HPDE6-E6E7 (cell line): ENCODE measurements at regions not wholly inside any gene's neighbourhood (a gene's known extent, or its start where the extent isn't known, plus 50 kb on each side); places are given as distances from the start of the nearest gene placed in this dataset.

Experiments
- DNase-seq: peaks from one replicate; pipeline ENCODE4 v3.0.0; 2011; ENCODE audit warnings: missing footprints; ENCODE audit errors: extremely low spot score

- DNase-seq, result no peak
Measured at GRCh38 chr18:65411061-65411460, 339.8 kb upstream of the CDH7 start.

GRCh38 chr18:65409261-65409660 lies 341.6 kb upstream of the CDH7 start:
- DNase-seq, result no peak

- DNase-seq, result no peak
Measured at GRCh38 chr18:65403534-65403933, 347.3 kb upstream of the CDH7 start.

GRCh38 chr18:65399091-65399490 lies 351.7 kb upstream of the CDH7 start:
- no peak for DNase-seq

DNA sequence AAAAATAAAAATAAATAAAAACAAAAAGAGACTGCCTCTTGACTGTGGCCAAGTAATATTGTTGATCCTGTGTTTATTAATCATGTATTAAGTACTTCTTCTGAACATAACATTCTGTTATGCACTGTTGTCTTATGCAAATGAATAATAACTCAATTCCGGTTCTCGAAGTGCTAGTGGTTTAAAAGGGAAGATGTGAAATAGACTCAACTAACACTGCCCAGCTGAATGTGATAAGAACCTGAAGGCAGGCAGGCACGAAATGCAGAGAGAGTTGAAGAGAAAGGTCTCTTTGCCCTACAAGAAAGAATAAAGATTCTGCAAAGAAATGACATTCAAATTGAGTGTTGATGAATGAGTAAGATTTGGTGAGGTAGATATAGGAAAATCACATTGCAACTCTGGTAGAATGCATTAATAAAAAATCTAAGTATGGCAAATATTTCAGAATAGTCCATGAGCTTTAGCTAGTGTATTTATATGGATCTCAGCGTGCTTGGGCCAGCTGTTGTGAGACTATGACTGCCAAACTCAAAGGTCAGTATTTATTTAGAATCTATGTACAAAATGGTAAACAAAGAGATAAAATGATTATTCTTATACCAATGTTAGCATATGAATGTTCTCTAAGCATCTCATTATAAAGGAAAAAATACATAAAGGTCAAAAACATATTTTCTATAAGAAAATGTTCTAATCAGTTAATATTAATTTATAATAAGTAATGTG lies 352.3 kb upstream of the CDH7 start:
- DNase-seq, result no peak

DNA sequence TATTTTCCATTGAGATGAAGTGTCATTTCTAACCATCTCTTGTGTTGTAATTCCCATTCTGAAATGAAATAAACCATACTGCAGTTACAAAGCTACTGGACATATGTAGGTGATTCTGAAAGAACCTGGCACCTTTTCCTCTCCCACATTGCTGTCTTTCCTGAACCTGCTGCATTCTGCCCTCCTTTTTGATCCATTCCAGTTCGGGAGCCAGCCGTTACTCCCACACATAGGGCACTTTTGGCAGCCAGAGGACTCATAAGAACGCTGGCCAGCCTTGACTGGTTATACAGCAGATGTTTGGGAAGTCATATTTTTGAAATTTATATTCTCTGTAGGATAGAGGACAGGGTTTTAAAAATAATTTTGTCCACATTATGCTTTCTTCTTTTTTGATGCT lies 369.8 kb upstream of the CDH7 start:
- no peak for DNase-seq

DNA sequence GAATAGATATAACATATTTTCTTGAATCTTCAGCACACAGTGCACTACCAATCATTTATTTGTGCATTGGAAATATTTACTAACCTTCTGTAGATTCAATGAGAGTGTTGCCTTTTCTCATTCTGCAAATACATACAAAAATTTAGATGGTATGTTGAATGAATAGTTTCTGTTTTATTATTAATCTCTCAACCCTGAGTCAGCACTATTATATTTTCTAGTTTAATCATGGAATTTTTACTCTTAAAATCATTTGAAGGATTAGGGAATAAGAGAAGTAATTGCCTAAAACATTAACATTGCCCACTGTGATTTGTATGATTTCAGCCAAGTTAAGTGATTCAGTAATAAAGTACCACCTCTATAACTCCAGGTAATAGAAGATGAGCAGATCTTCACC lies 370.2 kb upstream of the CDH7 start:
- DNase-seq, result no peak

GRCh38 chr18:65372904-65373303 lies 377.9 kb upstream of the CDH7 start:
- no peak for DNase-seq

GRCh38 chr18:65365245-65365980 lies 385.4 kb upstream of the CDH7 start:
- no peak for DNase-seq

GRCh38 chr18:65363911-65364632 lies 386.7 kb upstream of the CDH7 start:
- no peak for DNase-seq

GRCh38 chr18:65363011-65363410 lies 387.8 kb upstream of the CDH7 start:
- no peak for DNase-seq

GRCh38 chr18:65359479-65359878 lies 391.3 kb upstream of the CDH7 start:
- no peak for DNase-seq

- DNase-seq, result no peak
Measured at GRCh38 chr18:65358306-65358705, 392.5 kb upstream of the CDH7 start.

DNA sequence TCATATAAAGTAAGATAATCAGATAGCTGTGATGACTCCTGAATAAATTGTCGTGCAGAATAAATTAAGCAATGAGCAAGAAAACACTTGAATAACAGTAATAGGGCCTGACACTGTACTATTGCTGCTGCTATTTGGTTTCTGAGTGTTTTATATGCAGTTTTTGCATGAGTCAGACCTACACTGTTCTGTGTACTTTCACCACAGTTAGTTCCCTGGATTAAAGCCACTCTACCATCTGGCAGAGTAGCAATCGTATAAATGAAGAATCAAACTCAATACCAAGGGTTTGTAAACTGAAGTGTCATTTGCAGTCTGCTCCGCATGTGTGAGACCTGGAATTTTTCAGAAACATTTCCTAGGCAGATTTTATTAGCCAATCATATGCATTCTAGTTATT lies 398.6 kb upstream of the CDH7 start:
- no peak for DNase-seq

GRCh38 chr18:65349635-65350034 lies 401.2 kb upstream of the CDH7 start:
- no peak for DNase-seq

DNA sequence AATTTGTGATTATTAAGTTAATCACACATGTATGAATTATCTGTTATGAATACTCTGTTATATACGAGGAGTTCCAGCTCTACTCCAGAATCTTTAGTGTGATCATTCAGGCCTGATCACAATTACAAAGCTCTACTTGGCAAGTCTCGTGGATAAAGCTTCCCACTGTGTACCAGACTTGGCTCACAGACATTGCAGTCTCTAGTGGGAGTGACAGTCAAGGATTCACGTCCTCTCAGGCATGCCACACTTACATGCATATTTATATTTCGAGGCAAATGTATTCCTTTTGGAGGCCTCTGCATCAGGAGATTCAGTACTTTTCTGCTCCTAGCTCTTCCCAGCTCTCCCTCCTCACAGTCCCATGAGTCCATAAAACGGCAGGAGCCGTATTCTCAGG lies 403.4 kb upstream of the CDH7 start:
- DNase-seq, result no peak

GRCh38 chr18:65346086-65346485 lies 404.7 kb upstream of the CDH7 start:
- DNase-seq, result no peak

DNA sequence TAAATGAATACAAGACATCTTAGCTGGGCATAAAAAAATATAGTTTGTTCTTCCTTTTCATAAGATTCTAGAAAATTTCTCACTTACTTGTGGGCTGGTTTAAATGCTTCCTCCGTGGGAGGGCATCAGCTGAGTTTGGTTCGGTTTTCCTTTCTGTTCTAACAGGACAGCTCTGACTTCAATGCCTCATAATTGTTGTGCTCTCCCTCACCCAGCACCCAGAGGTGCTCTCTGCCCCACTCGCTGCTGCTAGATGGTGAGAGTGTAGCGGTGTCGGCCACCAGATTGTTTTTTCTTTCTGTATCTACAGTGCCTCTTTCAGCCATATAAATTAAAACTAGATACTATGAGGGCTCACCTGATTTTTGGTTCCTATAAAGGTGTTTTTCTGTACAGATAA lies 407.2 kb upstream of the CDH7 start:
- no peak for DNase-seq

DNA sequence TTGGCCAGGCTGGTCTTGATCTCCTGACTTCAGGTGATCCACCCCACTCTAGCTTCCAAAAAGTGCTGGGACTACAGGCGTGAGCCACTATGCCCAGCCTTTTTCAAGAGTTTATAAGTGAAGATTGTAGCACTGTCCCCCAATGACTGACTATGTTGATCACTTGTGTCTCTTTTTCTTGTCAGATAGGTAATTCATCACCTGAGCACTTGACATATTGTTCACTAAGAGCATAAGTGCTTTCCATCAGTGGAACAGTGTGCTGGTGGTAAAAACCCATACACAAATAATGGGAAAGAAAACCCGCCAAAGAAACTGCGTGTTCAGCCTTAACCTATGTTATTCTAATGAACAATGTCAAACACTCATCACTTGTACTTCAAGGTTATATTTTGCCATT lies 414.4 kb upstream of the CDH7 start:
- no peak for DNase-seq

DNA sequence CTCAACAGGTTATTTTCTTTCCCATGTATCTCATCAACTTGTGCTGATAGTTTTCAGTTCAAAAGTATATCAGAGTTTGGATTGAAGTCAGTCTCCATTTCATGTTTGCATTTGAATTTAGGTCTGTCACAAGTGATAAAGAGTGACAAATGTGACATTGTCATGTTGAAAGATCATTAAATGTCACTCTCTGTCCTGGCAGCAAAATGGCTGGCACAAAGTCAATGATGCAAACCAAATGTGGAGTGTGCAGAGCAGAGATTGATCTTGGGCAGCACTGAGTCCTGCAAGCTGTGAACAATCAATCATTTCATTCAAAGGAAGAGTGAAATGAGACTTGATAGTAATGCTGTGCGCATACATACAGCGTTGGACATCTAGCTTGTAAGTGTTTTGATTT lies 421.8 kb upstream of the CDH7 start:
- no peak for DNase-seq

- DNase-seq, result no peak
Measured at GRCh38 chr18:65326805-65327204, 424.0 kb upstream of the CDH7 start.

DNA sequence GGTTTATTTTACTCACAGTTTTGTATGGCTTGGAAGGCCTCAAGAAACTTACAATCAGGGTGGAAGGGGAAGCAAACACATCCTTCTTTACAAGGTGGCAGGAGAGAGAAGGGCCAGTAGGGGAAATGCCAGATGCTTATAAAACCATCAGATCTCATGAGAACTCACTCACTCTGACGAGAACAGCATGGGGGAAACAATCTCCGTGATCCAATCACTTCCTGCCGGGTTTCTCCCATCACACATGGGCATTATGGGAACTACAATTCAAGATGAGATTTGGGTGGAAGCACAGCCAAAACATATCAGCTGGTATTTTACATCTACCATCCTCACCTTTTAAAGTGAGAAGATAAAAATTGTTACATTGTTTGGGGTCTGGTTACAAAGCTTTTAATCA lies 427.9 kb upstream of the CDH7 start:
- no peak for DNase-seq

DNA sequence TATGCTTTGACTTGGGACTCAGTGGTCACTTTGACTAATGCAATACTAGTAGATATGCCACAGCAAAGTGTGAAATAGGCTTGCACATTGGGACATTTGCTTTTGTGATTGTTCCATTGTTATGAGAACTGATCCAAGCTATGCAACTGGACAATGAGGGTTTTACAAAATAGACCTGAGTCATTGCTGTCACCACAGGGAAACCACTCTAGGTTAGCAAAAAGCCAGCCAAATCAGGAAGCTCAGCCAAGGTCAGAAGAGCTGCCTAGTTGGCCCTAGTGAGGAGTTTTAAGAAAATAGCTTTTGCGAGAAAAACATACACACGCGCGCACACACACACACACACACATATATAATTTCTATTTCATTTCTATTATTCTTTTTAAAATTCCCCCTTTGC lies 452.4 kb upstream of the CDH7 start:
- no peak for DNase-seq
